GM12878 (cell line): ENCODE measurements at regions not wholly inside any gene's neighbourhood (a gene's known extent, or its start where the extent isn't known, plus 50 kb on each side); places are given as distances from the start of the nearest gene placed in this dataset.

Experiments used
- EED ChIP-seq: sonication (generic); IDR thresholded peaks from 2 replicates; pipeline ENCODE4 v1.6.1; 2016; ENCODE audit warnings: antibody characterized with exemption, low read depth
- EP300 ChIP-seq, 2 experiments: fragments of 150-350 bp in 1 of 2; IDR thresholded peaks; 2 replicates each; pipeline ENCODE4 v1.6.1; 2011 to 2012; ENCODE audit warnings: low read depth in 2 of 2, low read length in 2 of 2, borderline replicate concordance in 1 of 2, improper control_type of control experiment in 1 of 2, inconsistent platforms in 1 of 2; ENCODE audit not compliant: control insufficient read depth in 1 of 2
- ESRRA ChIP-seq: IDR thresholded peaks from 2 replicates; pipeline ENCODE4 v1.6.1; 2012; ENCODE audit warnings: mild to moderate bottlenecking, low read length, improper control_type of control experiment
- EZH2 ChIP-seq: IDR thresholded peaks from 2 replicates; pipeline ENCODE4 v1.6.1; 2012; ENCODE audit warnings: low read depth, mild to moderate bottlenecking, control low read depth, inconsistent platforms, low read length, borderline replicate concordance; ENCODE audit not compliant: control insufficient read depth
- FOS ChIP-seq: IDR thresholded peaks from 3 replicates; pipeline ENCODE4 v1.6.1; 2011; ENCODE audit warnings: borderline replicate concordance; ENCODE audit not compliant: insufficient read length; ENCODE audit errors: extremely low read depth
- JUND ChIP-seq: IDR thresholded peaks from 2 replicates; pipeline ENCODE4 v1.6.1; 2012; ENCODE audit warnings: low read depth, mild to moderate bottlenecking, low read length, improper control_type of control experiment, moderate library complexity
- POLR2AphosphoS5 ChIP-seq: IDR thresholded peaks from 2 replicates; pipeline ENCODE4 v1.6.1; 2011; ENCODE audit warnings: mild to moderate bottlenecking, low read length, inconsistent platforms
- POU2F2 ChIP-seq: IDR thresholded peaks from 3 replicates; pipeline ENCODE4 v1.6.1; 2011; ENCODE audit warnings: low read depth, mild to moderate bottlenecking, low read length, borderline replicate concordance
- SP1 ChIP-seq: IDR thresholded peaks from one replicate; pipeline ENCODE4 v1.6.1; 2011; ENCODE audit warnings: low read depth, low read length
- ZNF274 ChIP-seq: IDR thresholded peaks from one replicate; pipeline ENCODE4 v1.8.0; 2011; ENCODE audit not compliant: insufficient read length, insufficient read depth
- ZSCAN29 ChIP-seq: fragments of 450-650 bp; IDR thresholded peaks from 2 replicates; pipeline ENCODE4 v1.6.1; 2017; ENCODE audit warnings: mild to moderate bottlenecking, moderate library complexity
- TF ChIP-seq, protein P1 (sequence below), 3 experiments: IDR thresholded peaks in 2 of 3; conservative IDR thresholded peaks in 1 of 3; 2 replicates each; pipeline ENCODE4 v1.5.1; 2011; ENCODE audit warnings: low read depth in 3 of 3, low read length in 3 of 3, mild to moderate bottlenecking in 3 of 3, control low read depth in 2 of 3, moderate library complexity in 2 of 3, inconsistent platforms in 1 of 3, mixed read lengths in 1 of 3; ENCODE audit not compliant: control insufficient read depth in 2 of 3, insufficient read depth in 1 of 3; ENCODE audit errors: extremely low read depth in 1 of 3

DNA sequence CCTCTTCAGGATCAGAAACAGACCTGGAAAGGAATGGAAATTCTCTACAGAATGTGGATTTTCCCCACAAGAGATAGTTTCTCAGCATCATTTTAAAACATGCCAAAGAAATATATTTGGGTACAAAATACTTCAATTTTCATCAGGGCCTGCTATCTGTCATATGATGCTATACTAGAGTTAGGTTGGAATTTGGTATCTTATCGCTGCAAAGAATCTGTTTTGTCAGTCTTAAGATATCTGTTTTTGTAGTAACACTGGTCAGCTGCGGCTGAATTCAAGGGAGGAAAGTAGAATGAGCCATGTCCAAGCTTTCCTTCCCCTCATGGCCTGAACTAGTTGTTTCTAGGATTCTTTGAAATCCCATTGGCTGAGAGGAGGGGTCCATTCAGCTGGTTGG, 806.4 kb downstream of the KCNA4 start:
- TF ChIP-seq EP300 (IDR thresholded peaks at IDR 0.05; ENCODE audit: borderline replicate concordance in 1 of 2, control insufficient read depth in 1 of 2, low read depth in 2 of 2, low read length in 2 of 2) (no peak), ZSCAN29 (no peak), POLR2AphosphoS5 (no peak), SP1 (no peak), EED (no peak), POU2F2 (no peak), EZH2 (no peak), ESRRA (no peak), ZNF274 (no peak), JUND (no peak), FOS (no peak)
- TF ChIP-seq, protein P1, sequence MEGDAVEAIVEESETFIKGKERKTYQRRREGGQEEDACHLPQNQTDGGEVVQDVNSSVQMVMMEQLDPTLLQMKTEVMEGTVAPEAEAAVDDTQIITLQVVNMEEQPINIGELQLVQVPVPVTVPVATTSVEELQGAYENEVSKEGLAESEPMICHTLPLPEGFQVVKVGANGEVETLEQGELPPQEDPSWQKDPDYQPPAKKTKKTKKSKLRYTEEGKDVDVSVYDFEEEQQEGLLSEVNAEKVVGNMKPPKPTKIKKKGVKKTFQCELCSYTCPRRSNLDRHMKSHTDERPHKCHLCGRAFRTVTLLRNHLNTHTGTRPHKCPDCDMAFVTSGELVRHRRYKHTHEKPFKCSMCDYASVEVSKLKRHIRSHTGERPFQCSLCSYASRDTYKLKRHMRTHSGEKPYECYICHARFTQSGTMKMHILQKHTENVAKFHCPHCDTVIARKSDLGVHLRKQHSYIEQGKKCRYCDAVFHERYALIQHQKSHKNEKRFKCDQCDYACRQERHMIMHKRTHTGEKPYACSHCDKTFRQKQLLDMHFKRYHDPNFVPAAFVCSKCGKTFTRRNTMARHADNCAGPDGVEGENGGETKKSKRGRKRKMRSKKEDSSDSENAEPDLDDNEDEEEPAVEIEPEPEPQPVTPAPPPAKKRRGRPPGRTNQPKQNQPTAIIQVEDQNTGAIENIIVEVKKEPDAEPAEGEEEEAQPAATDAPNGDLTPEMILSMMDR (IDR thresholded peaks at IDR 0.05 in 2 of 3, conservative IDR thresholded peaks at IDR 0.05 in 1 of 3; ENCODE audit: control insufficient read depth in 2 of 3, extremely low read depth in 1 of 3, insufficient read depth in 1 of 3, low read depth in 3 of 3, low read length in 3 of 3) = no peak
